ENCODE measurements at regions not wholly inside any gene's neighbourhood (a gene's known extent, or its start where the extent isn't known, plus 50 kb on each side); places are given as distances from the start of the nearest gene placed in this dataset.
"Not testable (repeated sequence)": the region's sequence is repeated elsewhere in the genome, so short reads cannot be mapped to it uniquely, and the experiment has no call there.

GRCh38 chr4:49213250-49213649 lies 227.2 kb downstream of the CWH43 start:
- peaks cover 8 to 19% of the 10 kb centered on the region in 2 donors for H3K9me3 ChIP-seq (ENCODE audit: control insufficient read depth in 1 of 2, low read length in 2 of 2)
- not testable (repeated sequence) for H3K9ac ChIP-seq (ENCODE audit: low read depth in 1 of 2, low read length in 2 of 2); H3K4me3 ChIP-seq (ENCODE audit: low read depth in 1 of 2, low read length in 2 of 2); H3K27me3 ChIP-seq (ENCODE audit: control insufficient read depth in 1 of 2, insufficient read depth in 2 of 2, low read length in 2 of 2); H3K4me1 ChIP-seq (ENCODE audit: control insufficient read depth in 1 of 2, insufficient read depth in 2 of 2, low read length in 2 of 2); H3K27ac ChIP-seq (ENCODE audit: low read depth, low read length); H3K36me3 ChIP-seq (ENCODE audit: control insufficient read depth in 1 of 2, insufficient read depth in 2 of 2, low read length in 2 of 2)

GRCh38 chr4:49213750-49214149 lies 227.7 kb downstream of the CWH43 start:
- not testable (repeated sequence) for H3K27me3 ChIP-seq (ENCODE audit: control insufficient read depth in 1 of 2, insufficient read depth in 2 of 2, low read length in 2 of 2); H3K4me3 ChIP-seq (ENCODE audit: low read depth in 1 of 2, low read length in 2 of 2); H3K27ac ChIP-seq (ENCODE audit: low read depth, low read length); H3K9ac ChIP-seq (ENCODE audit: low read depth in 1 of 2, low read length in 2 of 2); H3K4me1 ChIP-seq (ENCODE audit: control insufficient read depth in 1 of 2, insufficient read depth in 2 of 2, low read length in 2 of 2); H3K36me3 ChIP-seq (ENCODE audit: control insufficient read depth in 1 of 2, insufficient read depth in 2 of 2, low read length in 2 of 2)
- H3K9me3 ChIP-seq (ENCODE audit: control insufficient read depth in 1 of 2, low read length in 2 of 2): peaks cover 8 to 19% of the 10 kb centered on the region in 2 donors

GRCh38 chr4:49214453-49215081 lies 228.5 kb downstream of the CWH43 start:
- H3K36me3 ChIP-seq (ENCODE audit: control insufficient read depth in 1 of 2, insufficient read depth in 2 of 2, low read length in 2 of 2); H3K9ac ChIP-seq (ENCODE audit: low read depth in 1 of 2, low read length in 2 of 2); H3K27me3 ChIP-seq (ENCODE audit: control insufficient read depth in 1 of 2, insufficient read depth in 2 of 2, low read length in 2 of 2); H3K4me3 ChIP-seq (ENCODE audit: low read depth in 1 of 2, low read length in 2 of 2); H3K27ac ChIP-seq (ENCODE audit: low read depth, low read length); H3K4me1 ChIP-seq (ENCODE audit: control insufficient read depth in 1 of 2, insufficient read depth in 2 of 2, low read length in 2 of 2): not testable (repeated sequence)
- peaks cover 14 to 22% of the 10 kb centered on the region in 2 donors for H3K9me3 ChIP-seq (ENCODE audit: control insufficient read depth in 1 of 2, low read length in 2 of 2)

- H3K27me3 ChIP-seq (ENCODE audit: control insufficient read depth in 1 of 2, insufficient read depth in 2 of 2, low read length in 2 of 2); H3K9ac ChIP-seq (ENCODE audit: low read depth in 1 of 2, low read length in 2 of 2); H3K4me1 ChIP-seq (ENCODE audit: control insufficient read depth in 1 of 2, insufficient read depth in 2 of 2, low read length in 2 of 2); H3K4me3 ChIP-seq (ENCODE audit: low read depth in 1 of 2, low read length in 2 of 2); H3K36me3 ChIP-seq (ENCODE audit: control insufficient read depth in 1 of 2, insufficient read depth in 2 of 2, low read length in 2 of 2); H3K27ac ChIP-seq (ENCODE audit: low read depth, low read length): not testable (repeated sequence)
- H3K9me3 ChIP-seq (ENCODE audit: control insufficient read depth in 1 of 2, low read length in 2 of 2): peaks cover 14 to 22% of the 10 kb centered on the region in 2 donors
These were observed 229.0 kb downstream of the CWH43 start for GRCh38 chr4:49215082-49215479.

- H3K9me3 ChIP-seq (ENCODE audit: control insufficient read depth in 1 of 2, low read length in 2 of 2): peaks cover 13 to 26% of the 10 kb centered on the region in 2 donors
- H3K4me1 ChIP-seq (ENCODE audit: control insufficient read depth in 1 of 2, insufficient read depth in 2 of 2, low read length in 2 of 2); H3K36me3 ChIP-seq (ENCODE audit: control insufficient read depth in 1 of 2, insufficient read depth in 2 of 2, low read length in 2 of 2); H3K9ac ChIP-seq (ENCODE audit: low read depth in 1 of 2, low read length in 2 of 2); H3K27me3 ChIP-seq (ENCODE audit: control insufficient read depth in 1 of 2, insufficient read depth in 2 of 2, low read length in 2 of 2); H3K4me3 ChIP-seq (ENCODE audit: low read depth in 1 of 2, low read length in 2 of 2); H3K27ac ChIP-seq (ENCODE audit: low read depth, low read length): not testable (repeated sequence)
These were observed 230.5 kb downstream of the CWH43 start for GRCh38 chr4:49216606-49217005.

GRCh38 chr4:49217492-49217891 lies 231.4 kb downstream of the CWH43 start:
- Histone ChIP-seq H3K4me3 (ENCODE audit: low read depth in 1 of 2, low read length in 2 of 2) (no peak overlapping the region), H3K9ac (ENCODE audit: low read depth in 1 of 2, low read length in 2 of 2) (no peak overlapping the region), H3K4me1 (ENCODE audit: control insufficient read depth in 1 of 2, insufficient read depth in 2 of 2, low read length in 2 of 2) (no peaks in the 10 kb centered on the region), H3K27ac (ENCODE audit: low read depth, low read length) (no peak overlapping the region), H3K36me3 (ENCODE audit: control insufficient read depth in 1 of 2, insufficient read depth in 2 of 2, low read length in 2 of 2) (no peaks in the 10 kb centered on the region), H3K27me3 (ENCODE audit: control insufficient read depth in 1 of 2, insufficient read depth in 2 of 2, low read length in 2 of 2) (no peaks in the 10 kb centered on the region), H3K9me3 (ENCODE audit: control insufficient read depth in 1 of 2, low read length in 2 of 2) (peaks cover 18 to 22% of the 10 kb centered on the region in 2 donors)

- H3K9me3 ChIP-seq (ENCODE audit: control insufficient read depth in 1 of 2, low read length in 2 of 2): peaks cover 18 to 22% of the 10 kb centered on the region in 2 donors
- not testable (repeated sequence) for H3K27me3 ChIP-seq (ENCODE audit: control insufficient read depth in 1 of 2, insufficient read depth in 2 of 2, low read length in 2 of 2); H3K9ac ChIP-seq (ENCODE audit: low read depth in 1 of 2, low read length in 2 of 2); H3K27ac ChIP-seq (ENCODE audit: low read depth, low read length); H3K4me1 ChIP-seq (ENCODE audit: control insufficient read depth in 1 of 2, insufficient read depth in 2 of 2, low read length in 2 of 2); H3K36me3 ChIP-seq (ENCODE audit: control insufficient read depth in 1 of 2, insufficient read depth in 2 of 2, low read length in 2 of 2); H3K4me3 ChIP-seq (ENCODE audit: low read depth in 1 of 2, low read length in 2 of 2)
These were observed 232.0 kb downstream of the CWH43 start for GRCh38 chr4:49218094-49218493.

GRCh38 chr4:49218931-49219330 lies 232.9 kb downstream of the CWH43 start:
- not testable (repeated sequence) for H3K4me3 ChIP-seq (ENCODE audit: low read depth in 1 of 2, low read length in 2 of 2); H3K27ac ChIP-seq (ENCODE audit: low read depth, low read length); H3K36me3 ChIP-seq (ENCODE audit: control insufficient read depth in 1 of 2, insufficient read depth in 2 of 2, low read length in 2 of 2); H3K27me3 ChIP-seq (ENCODE audit: control insufficient read depth in 1 of 2, insufficient read depth in 2 of 2, low read length in 2 of 2); H3K4me1 ChIP-seq (ENCODE audit: control insufficient read depth in 1 of 2, insufficient read depth in 2 of 2, low read length in 2 of 2); H3K9ac ChIP-seq (ENCODE audit: low read depth in 1 of 2, low read length in 2 of 2)
- peaks cover 18 to 19% of the 10 kb centered on the region in 2 donors for H3K9me3 ChIP-seq (ENCODE audit: control insufficient read depth in 1 of 2, low read length in 2 of 2)

GRCh38 chr4:49219489-49220225 lies 233.6 kb downstream of the CWH43 start:
- not testable (repeated sequence) for H3K9ac ChIP-seq (ENCODE audit: low read depth in 1 of 2, low read length in 2 of 2); H3K27ac ChIP-seq (ENCODE audit: low read depth, low read length); H3K27me3 ChIP-seq (ENCODE audit: control insufficient read depth in 1 of 2, insufficient read depth in 2 of 2, low read length in 2 of 2); H3K36me3 ChIP-seq (ENCODE audit: control insufficient read depth in 1 of 2, insufficient read depth in 2 of 2, low read length in 2 of 2); H3K4me3 ChIP-seq (ENCODE audit: low read depth in 1 of 2, low read length in 2 of 2); H3K4me1 ChIP-seq (ENCODE audit: control insufficient read depth in 1 of 2, insufficient read depth in 2 of 2, low read length in 2 of 2)
- H3K9me3 ChIP-seq (ENCODE audit: control insufficient read depth in 1 of 2, low read length in 2 of 2): peaks cover 13 to 15% of the 10 kb centered on the region in 2 donors

- Histone ChIP-seq H3K9me3 (ENCODE audit: control insufficient read depth in 1 of 2, low read length in 2 of 2) (peaks cover 10 to 12% of the 10 kb centered on the region in 2 donors), H3K27me3 (ENCODE audit: control insufficient read depth in 1 of 2, insufficient read depth in 2 of 2, low read length in 2 of 2) (no peaks in the 10 kb centered on the region), H3K27ac (ENCODE audit: low read depth, low read length) (no peak overlapping the region), H3K4me1 (ENCODE audit: control insufficient read depth in 1 of 2, insufficient read depth in 2 of 2, low read length in 2 of 2) (no peaks in the 10 kb centered on the region), H3K4me3 (ENCODE audit: low read depth in 1 of 2, low read length in 2 of 2) (no peak overlapping the region), H3K9ac (ENCODE audit: low read depth in 1 of 2, low read length in 2 of 2) (no peak overlapping the region), H3K36me3 (ENCODE audit: control insufficient read depth in 1 of 2, insufficient read depth in 2 of 2, low read length in 2 of 2) (no peaks in the 10 kb centered on the region)
These were observed 235.1 kb downstream of the CWH43 start for GRCh38 chr4:49221209-49221608.
